Right lobe of liver (tissue), 4 donors: ENCODE measurements at regions not wholly inside any gene's neighbourhood (a gene's known extent, or its start where the extent isn't known, plus 50 kb on each side); places are given as distances from the start of the nearest gene placed in this dataset.

Experiments used
- CTCF ChIP-seq, 4 donors: fragments of 200-600 bp in 3 of 4; fragments of 450-650 bp in 1 of 4; IDR thresholded peaks; one replicate each; pipeline versions ENCODE4 v1.5.1 to v1.8.0; 2016 to 2022; ENCODE audit warnings: antibody characterized with exemption in 4 of 4, mild to moderate bottlenecking in 2 of 4
- POLR2A ChIP-seq: fragments of 450-650 bp; IDR thresholded peaks from one replicate; pipeline ENCODE4 v1.6.1; 2017; ENCODE audit warnings: antibody characterized with exemption, mild to moderate bottlenecking
- donor health status: DM: no; HTN: no; CAD: no.
- donor health status: DM: no; HTN: no; CAD: no.
- donor health status: DM: no; HTN: yes; CAD: no.

DNA sequence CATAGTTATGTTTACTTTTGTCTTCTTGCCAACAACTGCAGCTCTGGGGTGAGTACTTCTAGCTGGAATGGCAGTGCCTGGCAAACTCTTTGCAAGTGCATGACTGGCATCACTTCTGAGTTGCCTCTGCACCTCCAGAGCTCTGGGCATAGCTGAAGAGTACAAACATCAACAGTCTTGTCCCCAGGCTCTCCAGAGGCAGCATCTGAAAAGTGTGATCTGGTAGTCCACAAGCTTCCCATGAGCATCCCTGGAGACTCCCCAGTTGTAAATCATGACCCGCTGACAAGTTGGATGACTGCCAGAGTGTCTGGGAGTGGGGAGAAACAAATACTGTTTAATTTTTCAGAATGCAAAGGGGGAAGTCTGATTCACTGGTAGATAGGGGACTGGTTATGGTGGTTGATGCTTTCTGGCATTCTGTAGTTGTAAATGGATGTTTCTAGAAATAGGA lies 138.9 kb upstream of the CDK13 start:
- TF ChIP-seq POLR2A = no peak
- TF ChIP-seq CTCF (IDR thresholded peaks at IDR 0.05) = no peak
